Activated T-helper 1 cell treated with anti-CD3 and anti-CD28 coated beads, Interleukin-2, amount 50 U/mL, for 16 hours (primary cell): ENCODE measurements at regions not wholly inside any gene's neighbourhood (a gene's known extent, or its start where the extent isn't known, plus 50 kb on each side); places are given as distances from the start of the nearest gene placed in this dataset.

Experiments used
- DNase-seq, 2 donors: peaks; one replicate each; pipeline ENCODE4 v3.0.0-alpha.2; 2020; ENCODE audit warnings: low read depth in 1 of 2, low spot score in 1 of 2

- no peak for DNase-seq
Measured at GRCh38 chr15:58235961-58236360, 97.8 kb downstream of the AQP9 start.

- no peak for DNase-seq
Measured at GRCh38 chr15:58240191-58240932, 102.2 kb downstream of the AQP9 start.

GRCh38 chr15:58241872-58242271, 103.7 kb downstream of the AQP9 start:
- no peak for DNase-seq

GRCh38 chr15:58243070-58243469, 104.9 kb downstream of the AQP9 start:
- DNase-seq, result no peak

GRCh38 chr15:58244536-58244935, 106.4 kb downstream of the AQP9 start:
- DNase-seq, result no peak

GRCh38 chr15:58246041-58246440, 107.9 kb downstream of the AQP9 start:
- DNase-seq, result no peak

- DNase-seq, result no peak
Measured at GRCh38 chr15:58247855-58248842, 110.0 kb downstream of the AQP9 start.

- DNase-seq, result no peak
Measured at GRCh38 chr15:58249646-58250312, 111.6 kb downstream of the AQP9 start.

GRCh38 chr15:58252586-58253323, 114.6 kb downstream of the AQP9 start:
- no peak for DNase-seq

GRCh38 chr15:58257776-58258325, 119.7 kb downstream of the AQP9 start:
- DNase-seq, result no peak

GRCh38 chr15:58258501-58259292, 120.5 kb downstream of the AQP9 start:
- no peak for DNase-seq

GRCh38 chr15:58260205-58260724, 122.1 kb downstream of the AQP9 start:
- no peak for DNase-seq

GRCh38 chr15:58260725-58261267, 122.6 kb downstream of the AQP9 start:
- DNase-seq, result no peak

GRCh38 chr15:58261368-58261767, 123.2 kb downstream of the AQP9 start:
- DNase-seq, result no peak

GRCh38 chr15:58264053-58264971, 126.1 kb downstream of the AQP9 start:
- DNase-seq, result no peak

- no peak for DNase-seq
Measured at GRCh38 chr15:58267051-58267450, 128.9 kb downstream of the AQP9 start.

- no peak for DNase-seq
Measured at GRCh38 chr15:58268746-58269267, 130.6 kb downstream of the AQP9 start.
